Esophagus squamous epithelium (tissue), 4 donors: ENCODE measurements at regions not wholly inside any gene's neighbourhood (a gene's known extent, or its start where the extent isn't known, plus 50 kb on each side); places are given as distances from the start of the nearest gene placed in this dataset.

Source experiments
- CTCF ChIP-seq, 6 experiments: fragments of 450-650 bp in 4 of 6; fragments of 200-600 bp in 2 of 6; sonication (generic) in 2 of 6; IDR thresholded peaks; one replicate each; pipeline ENCODE4 v1.5.1; 2016 to 2019; ENCODE audit warnings: antibody characterized with exemption in 6 of 6, mild to moderate bottlenecking in 4 of 6, moderate library complexity in 4 of 6
- POLR2A ChIP-seq, 4 donors: fragments of 450-650 bp; IDR thresholded peaks; one replicate each; pipeline ENCODE4 v1.6.1; 2017; ENCODE audit warnings: antibody characterized with exemption in 4 of 4, mild to moderate bottlenecking in 4 of 4, moderate library complexity in 3 of 4

GRCh38 chr13:73364736-73365135 is 305.9 kb downstream of the KLF5 start:
- no peak for TF ChIP-seq CTCF (IDR thresholded peaks at IDR 0.05)
- no peak for TF ChIP-seq POLR2A (IDR thresholded peaks at IDR 0.05)
